Urothelium cell line (cell line): ENCODE measurements at regions not wholly inside any gene's neighbourhood (a gene's known extent, or its start where the extent isn't known, plus 50 kb on each side); places are given as distances from the start of the nearest gene placed in this dataset.

Experiments
- DNase-seq: peaks from one replicate; pipeline ENCODE4 v3.0.0; 2011; ENCODE audit warnings: low spot score, mixed read lengths
- FAIRE-seq: peaks from 2 replicates; lab custom pipeline; 2011; peaks lifted over from hg19 to GRCh38; lab: Jason Lieb, UNC

GRCh38 chr4:184529283-184529682 is 54.9 kb upstream of the IRF2 start:
- DNase-seq (peak; percentile 45), FAIRE-seq (no peak)

GRCh38 chr4:184528713-184529112 is 54.4 kb upstream of the IRF2 start:
- no peak for FAIRE-seq

GRCh38 chr4:184528051-184528450 is 53.7 kb upstream of the IRF2 start:
- no peak for FAIRE-seq
- DNase-seq = no peak

More at GRCh38 chr4:184528713-184529112, 54.4 kb upstream of the IRF2 start:
- DNase-seq = no peak

- FAIRE-seq (no peak), DNase-seq (no peak)
Observed at GRCh38 chr4:184526228-184526627, 51.9 kb upstream of the IRF2 start.
